Panc1 (cell line): ENCODE measurements at regions not wholly inside any gene's neighbourhood (a gene's known extent, or its start where the extent isn't known, plus 50 kb on each side); places are given as distances from the start of the nearest gene placed in this dataset.

Experiments
- ATAC-seq: fragments of 200-7000 bp; cut with Tn5 transposase; 2 replicates; pipeline ENCODE4 v1.9.1; 2020; ENCODE audit warnings: mild to moderate bottlenecking, moderate library complexity
- BruUV-seq: library from RNA; stranded (reverse); fragments of 400-500 nt; replicated peaks from 2 replicates; lab custom pipeline; 2021; lab: Mats Ljungman, UMichigan
- CTCF ChIA-PET: fragments of 300-600 bp; sonication (Branson Sonifier 250); formaldehyde crosslinking; loops from one replicate; lab custom pipeline; 2022; ENCODE audit warnings: antibody characterized with exemption; lab: Charles Lee
- POLR2A ChIA-PET: fragments of 300-600 bp; sonication (Branson Sonifier 250); formaldehyde crosslinking; loops from one replicate; lab custom pipeline; 2022; ENCODE audit warnings: antibody characterized with exemption; lab: Charles Lee
- DNase-seq: peaks from one replicate; pipeline ENCODE4 v3.0.0-alpha.2; 2010; ENCODE audit warnings: low read depth, low spot score
- H3K27ac ChIP-seq: 2 replicates; pipeline ENCODE4 v1.5.1; 2011; ENCODE audit warnings: mild to moderate bottlenecking, low read length, inconsistent platforms
- H3K27me3 ChIP-seq: fragments of 200-500 bp; sonication (Bioruptor generic); 2 replicates; pipeline ENCODE4 v1.6.0; 2014; ENCODE audit warnings: low read length, inconsistent platforms; ENCODE audit not compliant: control insufficient read depth, insufficient read depth
- H3K36me3 ChIP-seq: fragments of 200-500 bp; sonication (Bioruptor generic); 2 replicates; pipeline ENCODE4 v1.5.1; 2014; ENCODE audit warnings: inconsistent platforms, mild to moderate bottlenecking, low read length, moderate library complexity; ENCODE audit not compliant: control insufficient read depth, insufficient read depth
- H3K4me1 ChIP-seq: 2 replicates; pipeline ENCODE4 v1.5.1; 2011; ENCODE audit warnings: inconsistent platforms, mild to moderate bottlenecking, low read length, moderate library complexity; ENCODE audit not compliant: control insufficient read depth, insufficient read depth
- H3K4me3 ChIP-seq, 2 experiments: 2 replicates each; pipeline ENCODE4 v1.5.1; 2011 to 2012; ENCODE audit warnings: low read depth in 2 of 2, low read length in 2 of 2, mild to moderate bottlenecking in 2 of 2, inconsistent platforms in 1 of 2, moderate library complexity in 1 of 2
- H3K9me3 ChIP-seq: fragments of 200-500 bp; sonication (Bioruptor generic); 2 replicates; pipeline ENCODE4 v1.5.1; 2014; ENCODE audit warnings: low read depth, mild to moderate bottlenecking, inconsistent platforms, low read length, moderate library complexity; ENCODE audit not compliant: control insufficient read depth, insufficient read depth
- POLR2AphosphoS5 ChIP-seq: IDR thresholded peaks from 2 replicates; pipeline ENCODE4 v1.6.1; 2012; ENCODE audit warnings: mild to moderate bottlenecking, low read depth, low read length, moderate library complexity
- SIN3A ChIP-seq: IDR thresholded peaks from 2 replicates; pipeline ENCODE4 v1.6.1; 2012; ENCODE audit warnings: low read depth, mild to moderate bottlenecking, low read length, moderate library complexity, borderline replicate concordance; ENCODE audit not compliant: insufficient read depth
- TCF7L2 ChIP-seq: IDR thresholded peaks from 2 replicates; pipeline ENCODE4 v1.6.1; 2011; ENCODE audit warnings: mild to moderate bottlenecking, low read depth, low read length, inconsistent platforms
- in situ Hi-C: cut with HindIII; loops from 2 replicates; pipeline ENCODE4 v1.10.0; 2016; ENCODE audit warnings: low sequenced_read_pairs, low pct_unique_long_range_greater_than_20kb
- intact Hi-C: fragments of 100-400 bp; cut with micrococcal nuclease; formaldehyde crosslinking; loops from one replicate; pipeline ENCODE4 v1.10.0; 2022; ENCODE audit not compliant: unreplicated experiment
- TF ChIP-seq, protein P1 (sequence below): fragments of 450-650 bp; IDR thresholded peaks from 2 replicates; pipeline ENCODE4 v1.5.1; 2017; ENCODE audit warnings: mild to moderate bottlenecking
- TF ChIP-seq, protein P2 (sequence below), 2 experiments: IDR thresholded peaks; 2 replicates each; pipeline ENCODE4 v1.6.1; 2011 to 2012; ENCODE audit warnings: low read depth in 2 of 2, control low read depth in 1 of 2, low read length in 1 of 2, mild to moderate bottlenecking in 1 of 2, moderate library complexity in 1 of 2; ENCODE audit not compliant: insufficient read depth in 1 of 2

DNA sequence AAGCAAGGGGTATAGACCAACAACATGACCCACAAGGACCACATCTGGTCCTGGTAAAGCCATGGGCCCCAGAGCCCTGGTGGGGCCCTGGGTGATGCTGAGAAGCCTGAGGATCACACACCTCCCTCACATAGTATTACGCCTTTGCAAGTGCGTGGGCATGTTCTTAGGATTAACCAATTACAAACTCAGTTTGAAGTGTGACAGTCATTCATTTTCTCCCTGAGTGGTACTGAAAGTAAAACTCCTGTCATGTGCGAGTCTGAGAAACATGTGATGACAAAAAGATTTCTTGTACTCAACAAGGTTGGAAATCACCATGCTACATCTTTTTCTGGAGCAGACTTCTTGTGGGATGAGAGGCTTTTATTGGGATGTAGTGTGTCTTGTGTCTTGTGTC lies 315.3 kb upstream of the DUSP10 start:
- BruUV-seq: no TSS peak
- ATAC-seq: no peak
- in situ Hi-C loops (no loop called here), intact Hi-C loops (no loop called here)
- Histone ChIP-seq H3K27ac (no peak overlapping the region), H3K4me1 (no peaks in the 10 kb centered on the region), H3K27me3 (no peaks in the 10 kb centered on the region), H3K9me3 (no peaks in the 10 kb centered on the region), H3K4me3 (no peak overlapping the region), H3K36me3 (no peaks in the 10 kb centered on the region)
- no peak for DNase-seq
- POLR2A ChIA-PET: no interaction called here
- TF ChIP-seq POLR2AphosphoS5 (no peak), TCF7L2 (no peak), SIN3A (no peak)
- TF ChIP-seq, protein P1, sequence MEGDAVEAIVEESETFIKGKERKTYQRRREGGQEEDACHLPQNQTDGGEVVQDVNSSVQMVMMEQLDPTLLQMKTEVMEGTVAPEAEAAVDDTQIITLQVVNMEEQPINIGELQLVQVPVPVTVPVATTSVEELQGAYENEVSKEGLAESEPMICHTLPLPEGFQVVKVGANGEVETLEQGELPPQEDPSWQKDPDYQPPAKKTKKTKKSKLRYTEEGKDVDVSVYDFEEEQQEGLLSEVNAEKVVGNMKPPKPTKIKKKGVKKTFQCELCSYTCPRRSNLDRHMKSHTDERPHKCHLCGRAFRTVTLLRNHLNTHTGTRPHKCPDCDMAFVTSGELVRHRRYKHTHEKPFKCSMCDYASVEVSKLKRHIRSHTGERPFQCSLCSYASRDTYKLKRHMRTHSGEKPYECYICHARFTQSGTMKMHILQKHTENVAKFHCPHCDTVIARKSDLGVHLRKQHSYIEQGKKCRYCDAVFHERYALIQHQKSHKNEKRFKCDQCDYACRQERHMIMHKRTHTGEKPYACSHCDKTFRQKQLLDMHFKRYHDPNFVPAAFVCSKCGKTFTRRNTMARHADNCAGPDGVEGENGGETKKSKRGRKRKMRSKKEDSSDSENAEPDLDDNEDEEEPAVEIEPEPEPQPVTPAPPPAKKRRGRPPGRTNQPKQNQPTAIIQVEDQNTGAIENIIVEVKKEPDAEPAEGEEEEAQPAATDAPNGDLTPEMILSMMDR: no peak
- TF ChIP-seq, protein P2, sequence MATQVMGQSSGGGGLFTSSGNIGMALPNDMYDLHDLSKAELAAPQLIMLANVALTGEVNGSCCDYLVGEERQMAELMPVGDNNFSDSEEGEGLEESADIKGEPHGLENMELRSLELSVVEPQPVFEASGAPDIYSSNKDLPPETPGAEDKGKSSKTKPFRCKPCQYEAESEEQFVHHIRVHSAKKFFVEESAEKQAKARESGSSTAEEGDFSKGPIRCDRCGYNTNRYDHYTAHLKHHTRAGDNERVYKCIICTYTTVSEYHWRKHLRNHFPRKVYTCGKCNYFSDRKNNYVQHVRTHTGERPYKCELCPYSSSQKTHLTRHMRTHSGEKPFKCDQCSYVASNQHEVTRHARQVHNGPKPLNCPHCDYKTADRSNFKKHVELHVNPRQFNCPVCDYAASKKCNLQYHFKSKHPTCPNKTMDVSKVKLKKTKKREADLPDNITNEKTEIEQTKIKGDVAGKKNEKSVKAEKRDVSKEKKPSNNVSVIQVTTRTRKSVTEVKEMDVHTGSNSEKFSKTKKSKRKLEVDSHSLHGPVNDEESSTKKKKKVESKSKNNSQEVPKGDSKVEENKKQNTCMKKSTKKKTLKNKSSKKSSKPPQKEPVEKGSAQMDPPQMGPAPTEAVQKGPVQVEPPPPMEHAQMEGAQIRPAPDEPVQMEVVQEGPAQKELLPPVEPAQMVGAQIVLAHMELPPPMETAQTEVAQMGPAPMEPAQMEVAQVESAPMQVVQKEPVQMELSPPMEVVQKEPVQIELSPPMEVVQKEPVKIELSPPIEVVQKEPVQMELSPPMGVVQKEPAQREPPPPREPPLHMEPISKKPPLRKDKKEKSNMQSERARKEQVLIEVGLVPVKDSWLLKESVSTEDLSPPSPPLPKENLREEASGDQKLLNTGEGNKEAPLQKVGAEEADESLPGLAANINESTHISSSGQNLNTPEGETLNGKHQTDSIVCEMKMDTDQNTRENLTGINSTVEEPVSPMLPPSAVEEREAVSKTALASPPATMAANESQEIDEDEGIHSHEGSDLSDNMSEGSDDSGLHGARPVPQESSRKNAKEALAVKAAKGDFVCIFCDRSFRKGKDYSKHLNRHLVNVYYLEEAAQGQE (IDR thresholded peaks at IDR 0.05; ENCODE audit: insufficient read depth in 1 of 2, low read depth in 2 of 2, low read length in 1 of 2): no peak
- CTCF ChIA-PET: no interaction called here

DNA sequence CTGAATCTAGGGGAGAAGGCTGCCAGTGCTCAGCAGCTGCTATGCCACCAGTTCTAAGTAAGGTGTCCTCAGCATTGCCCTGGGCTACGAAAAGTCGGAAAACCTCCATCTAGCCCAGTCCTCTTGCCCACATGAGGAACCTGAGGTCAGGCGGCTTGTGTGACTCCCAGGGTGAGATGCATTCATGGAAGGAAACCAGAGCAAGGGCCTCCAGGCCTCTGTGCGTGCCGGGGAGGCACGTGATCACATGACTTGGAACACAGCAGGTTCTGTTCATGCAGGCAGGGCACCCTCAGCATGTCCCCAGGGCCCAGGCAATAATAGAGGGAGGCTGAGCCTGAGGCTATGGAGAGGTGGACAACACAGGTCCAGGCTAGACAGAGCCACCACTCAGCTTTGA lies 312.5 kb upstream of the DUSP10 start:
- TF ChIP-seq SIN3A (no peak), TCF7L2 (no peak), POLR2AphosphoS5 (no peak)
- TF ChIP-seq, protein P2 (IDR thresholded peaks at IDR 0.05; ENCODE audit: insufficient read depth in 1 of 2, low read depth in 2 of 2, low read length in 1 of 2): no peak
- TF ChIP-seq, protein P1: no peak
- Histone ChIP-seq H3K9me3 (no peaks in the 10 kb centered on the region), H3K4me3 (no peak overlapping the region), H3K27me3 (no peaks in the 10 kb centered on the region), H3K27ac (no peak overlapping the region), H3K36me3 (no peaks in the 10 kb centered on the region), H3K4me1 (no peaks in the 10 kb centered on the region)
- CTCF ChIA-PET: no interaction called here
- ATAC-seq (no peak), DNase-seq (no peak)
- intact Hi-C loops (no loop called here), in situ Hi-C loops (no loop called here)
- POLR2A ChIA-PET: no interaction called here
- no TSS peak for BruUV-seq
